ENCODE measurements at regions not wholly inside any gene's neighbourhood (a gene's known extent, or its start where the extent isn't known, plus 50 kb on each side); places are given as distances from the start of the nearest gene placed in this dataset.

- no peak overlapping the region for H3K27ac ChIP-seq (ENCODE audit: extremely low read depth, low read depth, low read length)
- TF ChIP-seq ZFP69B (tag by site-specific recombination; IDR thresholded peaks at IDR 0.05): no peak
- no peak for TF ChIP-seq ZBTB11 (tag by site-specific recombination; conservative IDR thresholded peaks at IDR 0.05; ENCODE audit: low read depth)
- peak; percentile 82 for TF ChIP-seq ZNF585B (tag by site-specific recombination; IDR thresholded peaks at IDR 0.05)
- no peak overlapping the region for H3K4me3 ChIP-seq (ENCODE audit: low read depth, low read length)
- H3K4me1 ChIP-seq (ENCODE audit: control insufficient read depth, insufficient read depth, low read length): no peaks in the 10 kb centered on the region
- H3K9me3 ChIP-seq (ENCODE audit: control insufficient read depth, insufficient read depth, low read depth, low read length): no peaks in the 10 kb centered on the region
- ChIA-PET CTCF (no interaction called here), POLR2A (no interaction called here)
- H3K36me3 ChIP-seq (ENCODE audit: control insufficient read depth in 2 of 2, insufficient read depth in 1 of 2, low read length in 2 of 2): no peaks in the 10 kb centered on the region
Measured at GRCh38 chrX:21319323-21319722, 54.9 kb upstream of the CNKSR2 start.

Measured in HEK293 (cell line).